ENCODE measurements at regions not wholly inside any gene's neighbourhood (a gene's known extent, or its start where the extent isn't known, plus 50 kb on each side); places are given as distances from the start of the nearest gene placed in this dataset.
"Not testable (repeated sequence)": the region's sequence is repeated elsewhere in the genome, so short reads cannot be mapped to it uniquely, and the experiment has no call there.

DNA sequence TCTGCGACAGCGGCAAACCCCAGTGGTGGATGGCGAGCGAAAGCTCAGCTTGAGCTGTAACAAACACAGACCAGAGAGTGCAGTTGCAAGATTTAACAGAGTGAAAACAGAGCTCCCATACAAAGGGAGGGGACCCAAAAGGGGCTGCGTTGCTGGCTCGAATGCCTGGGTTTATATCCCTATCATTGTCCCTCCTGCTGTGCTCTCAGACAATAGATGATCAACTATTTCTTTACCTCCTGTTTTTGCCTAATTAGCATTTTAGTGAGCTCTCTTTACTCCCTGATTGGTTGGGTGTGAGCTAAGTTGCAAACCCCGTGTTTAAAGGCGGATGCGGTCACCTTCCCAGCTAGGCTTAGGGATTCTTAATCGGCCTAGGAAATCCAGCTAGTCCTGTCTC lies 1304.4 kb downstream of the ROBO2 start:
- not testable (repeated sequence) for DNase-seq

DNA sequence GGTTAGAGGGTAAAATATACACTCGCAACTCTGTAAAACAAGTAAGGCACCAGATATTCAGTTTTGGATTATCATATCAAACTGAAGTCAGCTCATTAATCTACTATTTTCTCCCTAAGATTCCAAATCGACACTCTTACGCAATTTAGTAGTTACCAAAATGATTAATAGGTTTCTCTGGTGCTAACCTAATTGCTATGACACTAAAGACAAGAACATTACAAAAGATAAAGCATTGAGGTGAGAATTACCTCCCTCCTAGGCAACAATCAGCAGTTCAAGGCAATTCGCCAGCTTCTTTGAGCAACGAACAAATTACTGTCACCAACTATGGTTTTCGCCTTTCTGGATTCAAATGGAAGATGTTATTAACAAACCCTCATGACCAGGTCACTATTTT lies 1305.0 kb downstream of the ROBO2 start:
- no peak for DNase-seq

DNA sequence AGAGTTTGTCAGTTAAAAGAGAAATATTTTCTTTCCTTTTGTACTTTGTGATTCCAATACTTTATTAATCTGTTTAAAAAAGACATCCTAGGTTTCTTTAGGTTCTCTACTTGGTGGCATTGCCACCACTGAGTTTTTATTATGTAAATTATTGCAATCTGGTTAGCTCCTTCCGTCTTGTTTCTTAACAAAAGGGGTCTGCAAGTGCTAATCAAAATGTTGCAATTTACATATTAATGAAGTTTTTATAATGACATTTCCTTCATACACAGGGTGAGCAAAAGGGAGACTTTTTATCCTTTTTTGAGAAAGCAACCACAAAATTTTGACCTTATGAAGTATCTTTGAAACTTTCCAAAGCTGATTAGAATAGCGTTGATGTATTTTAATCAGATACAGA lies 1307.3 kb downstream of the ROBO2 start:
- DNase-seq, result no peak

DNA sequence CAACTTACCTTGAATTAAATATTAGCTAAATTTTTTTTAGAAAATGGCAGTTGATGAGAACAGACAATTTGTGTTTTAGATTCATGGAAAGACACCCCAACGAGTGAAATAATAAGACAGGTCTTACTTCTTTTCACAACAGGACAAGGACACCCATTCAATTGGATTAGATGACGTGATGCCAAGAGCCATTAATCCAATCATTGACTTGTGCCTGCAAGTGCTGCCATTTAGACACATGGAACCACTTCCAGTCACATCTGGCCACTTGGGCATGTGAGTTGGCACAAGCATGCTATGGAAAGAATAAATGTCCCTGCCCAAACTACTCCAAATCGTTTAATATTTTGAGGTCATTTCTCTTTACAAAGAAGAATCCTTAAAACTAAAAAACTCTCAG lies 1308.8 kb downstream of the ROBO2 start:
- no peak for DNase-seq

DNA sequence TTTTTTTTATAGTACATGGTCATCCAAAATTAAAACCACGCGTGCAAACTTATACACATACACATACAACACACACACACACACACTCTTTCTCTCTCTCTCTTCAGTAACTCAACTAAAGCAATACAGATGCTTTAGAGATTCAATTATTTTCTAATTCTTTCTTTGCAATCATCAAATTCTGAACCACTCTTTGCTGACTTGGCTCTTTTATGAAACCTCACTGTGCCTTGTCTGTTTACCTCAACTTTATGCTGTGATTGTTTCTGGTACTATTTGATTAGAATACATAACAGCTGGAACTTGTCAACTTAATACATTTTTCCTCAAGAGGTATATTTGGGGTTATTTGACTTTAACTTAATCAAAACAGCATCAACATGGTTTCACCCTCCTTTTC lies 1309.7 kb downstream of the ROBO2 start:
- no peak for DNase-seq

GRCh38 chr3:78351334-78351733 lies 1311.4 kb downstream of the ROBO2 start:
- DNase-seq, result no peak

- DNase-seq, result no peak
These were observed 1313.3 kb downstream of the ROBO2 start for GRCh38 chr3:78353231-78353630.

DNA sequence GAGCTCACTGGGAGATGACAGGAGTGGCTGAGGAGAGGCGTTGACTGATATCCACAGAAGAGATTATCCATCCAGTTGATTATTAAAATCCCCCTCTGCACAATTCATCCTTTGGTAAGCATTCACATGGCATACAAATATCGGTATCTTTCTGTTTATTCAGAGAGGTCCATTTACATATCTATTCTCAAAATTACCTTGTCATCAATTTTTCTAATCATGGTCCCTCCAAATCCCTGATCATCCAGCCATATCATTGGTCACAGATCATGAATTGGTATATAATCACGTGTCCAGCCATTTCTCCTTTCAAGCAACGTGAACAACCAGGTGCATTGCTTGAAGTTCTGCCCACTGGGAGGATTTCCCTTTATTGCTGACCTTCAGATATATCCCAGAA lies 1321.0 kb downstream of the ROBO2 start:
- no peak for DNase-seq

GRCh38 chr3:78368636-78369345 lies 1328.9 kb downstream of the ROBO2 start:
- DNase-seq, result no peak

DNA sequence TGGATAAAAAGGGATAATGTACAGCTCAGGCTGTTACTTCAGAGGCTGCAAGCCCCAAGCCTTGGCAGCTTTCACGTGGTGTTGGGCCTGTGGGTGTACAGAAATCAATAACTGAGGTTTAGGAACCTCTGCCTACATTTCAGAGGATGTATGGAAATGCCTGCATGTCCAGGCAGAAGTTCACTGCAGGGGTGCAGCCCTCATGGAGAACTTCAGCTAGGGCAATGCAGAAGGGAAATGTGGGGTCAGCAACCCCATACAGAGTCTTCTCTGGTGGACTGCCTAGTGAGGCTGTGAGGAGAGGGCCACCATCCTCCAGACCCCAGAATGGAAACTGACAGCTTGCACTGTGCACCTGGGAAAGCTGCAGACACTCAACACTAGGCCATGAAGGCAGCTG lies 1350.3 kb downstream of the ROBO2 start:
- no peak for DNase-seq

- DNase-seq, result no peak
These were observed 1358.5 kb downstream of the ROBO2 start for GRCh38 chr3:78398401-78398800.

DNA sequence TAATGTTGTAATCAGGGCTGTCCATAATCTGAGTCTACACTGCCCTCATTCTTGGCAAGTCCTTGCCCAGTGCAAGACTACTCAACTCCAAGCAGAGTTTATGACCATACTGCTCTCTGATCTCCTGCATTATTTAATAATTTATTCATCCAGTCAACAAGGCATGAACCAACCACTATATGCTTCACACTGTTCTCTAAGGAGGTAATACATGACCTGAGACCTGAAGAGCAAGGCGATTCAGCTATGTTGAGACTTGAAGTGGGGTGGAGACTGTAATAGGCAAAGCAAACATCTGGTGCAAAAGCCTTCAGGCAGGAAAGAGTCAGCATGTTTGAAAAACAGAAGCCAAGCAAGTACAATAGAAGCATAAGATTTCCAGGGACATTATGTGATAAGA lies 1362.8 kb downstream of the ROBO2 start:
- DNase-seq, result no peak

DNA sequence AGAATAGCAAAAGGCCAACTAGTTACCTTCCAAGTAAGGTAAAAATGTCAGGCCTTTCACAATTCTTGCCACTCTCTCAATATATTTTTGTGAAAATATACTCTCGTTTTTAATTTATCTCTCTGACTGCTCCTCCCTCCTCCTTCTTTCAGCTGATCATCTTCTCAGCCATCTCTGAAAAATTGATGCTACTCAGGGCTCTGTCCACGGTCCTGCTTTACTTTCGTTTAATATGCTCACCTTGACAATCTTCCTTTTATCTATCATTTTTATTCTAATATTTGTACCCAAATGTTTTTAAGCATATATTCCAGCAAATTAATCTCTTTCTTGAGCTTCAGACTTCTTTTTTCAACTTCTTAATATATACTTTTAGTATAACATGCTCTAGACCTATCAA lies 1362.1 kb downstream of the ROBO1 start:
- DNase-seq, result no peak

DNA sequence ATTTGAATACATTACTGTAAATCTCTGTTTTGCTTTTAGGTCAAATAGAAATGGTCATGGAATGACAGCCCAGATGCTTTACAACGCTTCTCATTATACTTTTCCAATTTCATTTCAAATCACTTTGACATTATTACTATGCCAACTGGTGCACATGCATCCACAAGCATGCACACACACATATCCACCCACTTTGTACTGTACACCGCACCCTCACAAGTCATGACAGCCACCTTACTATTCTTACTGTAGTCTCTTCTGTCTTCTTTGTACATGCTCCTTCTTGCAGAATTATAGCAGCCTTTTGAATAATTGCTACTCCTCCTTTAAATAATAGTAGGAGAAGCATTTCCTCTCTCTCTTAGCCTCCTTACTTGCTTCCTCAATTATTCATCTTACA lies 1361.4 kb downstream of the ROBO1 start:
- no peak for DNase-seq

DNA sequence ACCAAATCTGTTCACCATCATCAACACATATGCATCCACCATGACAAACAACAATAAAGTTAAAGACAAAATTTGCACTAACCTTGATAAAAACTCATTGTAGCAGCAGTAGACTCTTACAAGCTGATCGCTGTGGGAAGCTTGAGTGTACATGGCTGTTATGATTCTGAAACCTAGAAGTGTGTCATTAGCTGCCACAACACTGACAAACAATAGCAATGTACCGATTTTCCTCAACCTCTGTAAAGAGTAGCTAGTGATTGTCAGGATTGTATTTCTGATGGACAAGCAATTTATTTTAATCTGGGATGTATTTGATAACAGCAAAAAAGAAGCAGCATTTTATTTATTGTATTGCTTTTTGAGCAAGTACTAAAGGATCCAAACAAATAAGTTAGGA lies 1357.7 kb downstream of the ROBO1 start:
- no peak for DNase-seq

- no peak for DNase-seq
These were observed 1353.5 kb downstream of the ROBO1 start for GRCh38 chr3:78414261-78414660.

DNA sequence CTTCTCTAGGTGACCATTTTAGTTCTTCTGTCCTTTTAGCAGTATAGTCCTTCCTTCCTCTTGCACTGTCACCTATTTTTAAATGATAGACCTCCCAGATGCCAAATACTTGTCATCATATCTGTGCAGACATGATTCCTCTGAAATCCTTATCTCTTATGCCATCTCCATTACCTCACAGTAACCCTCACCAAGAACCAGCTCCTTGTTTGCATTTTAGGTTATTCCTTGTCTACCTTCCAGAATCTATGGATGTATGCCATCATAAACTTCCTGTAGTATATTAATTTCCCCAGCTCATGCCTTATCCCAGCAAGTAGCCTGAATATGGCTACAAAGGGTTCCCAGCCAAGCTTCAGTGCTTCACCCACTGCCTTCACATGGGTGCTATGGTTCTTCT lies 1347.2 kb downstream of the ROBO1 start:
- DNase-seq, result no peak

- DNase-seq, result no peak
These were observed 1346.4 kb downstream of the ROBO1 start for GRCh38 chr3:78421247-78421966.

- DNase-seq, result no peak
These were observed 1343.1 kb downstream of the ROBO1 start for GRCh38 chr3:78424656-78425055.

DNA sequence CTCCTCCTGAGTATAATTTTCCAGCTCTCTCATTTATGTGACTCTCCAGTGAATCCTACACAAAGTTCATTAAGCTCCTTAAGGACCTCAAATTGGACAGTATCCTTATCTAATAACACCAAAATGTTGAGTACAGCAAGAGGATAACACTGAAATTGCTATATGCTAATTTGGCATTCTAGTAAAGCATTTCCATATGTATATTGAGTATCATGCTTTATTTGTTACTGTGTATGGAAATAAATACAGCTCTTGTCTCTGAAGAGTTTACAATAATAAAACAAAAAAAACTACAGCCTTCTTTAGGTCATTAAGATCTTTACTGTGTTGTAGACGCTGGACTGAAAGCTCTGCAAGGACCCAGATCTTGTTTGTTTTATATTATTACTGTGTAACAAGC lies 1341.3 kb downstream of the ROBO1 start:
- DNase-seq, result no peak

DNA sequence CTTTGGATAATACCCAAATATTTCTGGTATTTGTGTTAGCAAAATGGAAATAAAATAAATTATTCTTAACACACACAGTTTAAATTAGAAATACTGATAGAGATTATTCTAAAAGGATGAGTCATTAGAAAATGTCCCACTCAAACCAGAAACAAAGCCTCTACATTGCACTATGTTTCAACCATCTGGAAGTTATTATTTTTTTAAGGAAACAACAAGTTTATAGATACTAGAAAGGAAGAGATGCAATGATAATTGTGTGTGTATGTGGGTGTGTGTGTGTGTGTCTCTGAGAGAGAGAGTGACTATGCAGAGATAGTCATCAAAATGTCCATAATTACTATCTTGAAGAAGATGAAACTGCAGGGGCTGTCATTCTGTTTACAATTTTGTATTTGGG lies 1340.5 kb downstream of the ROBO1 start:
- no peak for DNase-seq

- DNase-seq, result no peak
These were observed 1337.1 kb downstream of the ROBO1 start for GRCh38 chr3:78430741-78431140.

DNA sequence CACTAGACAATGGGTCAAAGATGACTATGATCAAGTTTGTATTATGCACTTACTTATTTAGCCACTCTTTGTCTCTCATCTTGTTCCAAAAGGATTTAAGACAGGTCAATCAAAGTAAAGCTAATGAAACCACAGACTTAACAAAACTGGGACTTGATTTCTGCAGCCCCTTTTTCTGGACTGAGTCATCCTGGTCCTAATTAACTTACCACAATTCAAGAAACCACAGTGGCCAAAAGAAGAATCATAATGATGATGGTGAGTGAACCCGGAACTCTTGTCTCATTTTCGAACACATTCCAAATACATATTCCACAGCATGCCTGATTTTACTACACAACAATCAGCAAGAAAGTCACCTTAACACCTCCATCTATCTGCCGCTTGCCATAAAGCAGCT lies 1333.0 kb downstream of the ROBO1 start:
- no peak for DNase-seq

DNA sequence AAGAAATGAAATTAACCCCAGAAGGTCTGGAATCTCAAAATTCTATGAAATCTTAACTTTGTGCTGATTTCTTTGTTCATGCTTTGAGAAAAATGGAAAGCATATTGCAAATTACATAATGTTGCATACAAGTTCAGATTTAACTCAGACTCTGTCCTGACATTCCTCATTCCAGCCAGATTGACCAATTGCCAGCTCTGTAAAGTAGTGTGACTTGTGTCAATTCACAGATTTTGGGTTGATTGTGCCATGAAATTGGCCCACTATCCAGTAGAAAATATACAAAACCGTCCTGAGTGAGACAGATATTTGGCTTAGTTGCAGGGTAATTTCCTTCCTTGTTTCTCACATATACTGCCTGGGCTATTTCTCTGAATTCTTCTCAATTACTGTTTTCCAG lies 1312.6 kb downstream of the ROBO1 start:
- DNase-seq, result no peak

Data from activated CD8-positive, alpha-beta memory T cell treated with anti-CD3 and anti-CD28 coated beads, Interleukin-2, amount 50 U/mL, for 4 hours (primary cell).